ENCODE measurements at regions not wholly inside any gene's neighbourhood (a gene's known extent, or its start where the extent isn't known, plus 50 kb on each side); places are given as distances from the start of the nearest gene placed in this dataset.

DNA sequence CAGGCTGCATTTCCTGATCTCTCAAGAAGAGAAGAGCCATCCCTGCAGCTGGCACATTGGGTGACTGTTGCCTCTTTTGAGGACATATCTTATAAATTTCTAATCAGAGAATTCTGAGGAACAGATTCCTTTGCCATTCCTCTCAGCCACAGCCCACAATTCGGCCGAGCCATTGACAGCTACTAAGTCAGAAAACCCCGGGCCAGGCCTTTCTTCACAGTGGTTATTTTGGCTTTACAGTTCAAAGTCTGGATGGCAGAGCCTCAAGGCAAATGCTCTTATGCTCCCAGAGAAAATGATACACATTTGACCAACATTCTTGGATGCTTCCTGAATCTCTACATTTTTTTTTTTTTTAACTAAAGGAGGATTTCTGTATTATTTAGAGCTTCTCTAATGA, 138.4 kb upstream of the FRMD6 start:
- DNase-seq (ENCODE audit: low spot score) = no peak

DNA sequence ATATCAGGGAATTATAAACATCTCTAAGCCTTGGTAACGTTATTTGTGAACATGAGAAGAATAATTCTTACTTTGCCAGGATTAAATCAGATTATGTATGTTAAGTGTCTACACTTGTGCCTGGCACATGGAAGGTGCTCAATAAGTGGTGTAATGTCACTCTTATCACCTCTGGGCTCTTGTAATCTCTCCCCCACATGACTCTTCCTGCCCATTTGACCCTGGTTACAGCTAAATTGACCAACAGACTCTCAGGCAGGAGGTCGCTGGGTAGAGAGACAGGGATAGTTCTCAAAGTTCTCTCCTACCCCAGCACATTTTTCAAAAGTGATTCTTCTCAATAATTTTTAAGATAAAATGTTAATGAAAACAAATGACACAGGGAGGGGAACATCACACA, 137.8 kb upstream of the FRMD6 start:
- DNase-seq (ENCODE audit: low spot score) = no peak

DNA sequence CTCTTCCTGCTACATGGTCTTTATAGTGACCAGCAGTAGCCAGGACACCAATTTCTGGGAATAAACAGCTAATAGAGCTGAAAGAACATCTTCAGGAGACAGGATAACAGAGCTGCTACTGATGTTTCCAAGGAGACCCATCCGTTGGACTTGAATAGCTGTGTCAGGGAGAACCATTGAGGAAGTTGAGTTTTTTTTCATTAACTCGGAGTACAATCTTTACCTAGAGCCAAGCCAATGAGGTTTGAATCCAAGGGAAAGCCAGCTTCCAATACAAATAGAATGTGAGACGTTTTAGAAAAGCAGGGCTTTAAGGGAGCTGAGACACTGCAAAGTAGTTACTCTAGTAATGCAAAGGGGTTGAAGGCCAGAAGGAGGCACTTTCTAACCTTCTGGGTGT, 136.1 kb upstream of the FRMD6 start:
- no peak for DNase-seq (ENCODE audit: low spot score)

GRCh38 chr14:51516706-51517395, 134.9 kb upstream of the FRMD6 start:
- DNase-seq (ENCODE audit: low spot score) = no peak

DNA sequence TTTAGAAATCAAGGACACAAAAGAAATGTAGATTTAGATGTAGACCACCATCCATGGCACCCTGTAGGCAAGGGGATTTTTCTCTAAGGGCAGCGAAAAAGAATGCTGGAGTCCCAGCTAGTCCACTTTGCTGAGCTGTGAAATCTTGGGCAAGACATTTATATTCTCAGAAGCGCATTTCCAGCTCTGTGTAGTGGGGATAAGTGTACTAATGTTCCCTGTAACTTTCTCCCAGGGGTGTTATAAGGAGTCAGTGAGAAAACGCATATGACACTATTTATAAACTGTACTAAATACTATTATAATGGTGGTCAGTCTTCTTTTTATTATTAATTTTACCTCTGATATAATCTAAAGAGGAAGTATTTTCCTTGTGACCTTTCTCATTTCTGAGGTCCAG, 133.4 kb upstream of the FRMD6 start:
- no peak for DNase-seq (ENCODE audit: low spot score)

- DNase-seq (ENCODE audit: low spot score) = no peak
Measured at GRCh38 chr14:51518711-51519110, 133.0 kb upstream of the FRMD6 start.

GRCh38 chr14:51520087-51520486, 131.6 kb upstream of the FRMD6 start:
- DNase-seq (ENCODE audit: low spot score) = no peak

GRCh38 chr14:51521764-51522163, 129.9 kb upstream of the FRMD6 start:
- no peak for DNase-seq (ENCODE audit: low spot score)

DNA sequence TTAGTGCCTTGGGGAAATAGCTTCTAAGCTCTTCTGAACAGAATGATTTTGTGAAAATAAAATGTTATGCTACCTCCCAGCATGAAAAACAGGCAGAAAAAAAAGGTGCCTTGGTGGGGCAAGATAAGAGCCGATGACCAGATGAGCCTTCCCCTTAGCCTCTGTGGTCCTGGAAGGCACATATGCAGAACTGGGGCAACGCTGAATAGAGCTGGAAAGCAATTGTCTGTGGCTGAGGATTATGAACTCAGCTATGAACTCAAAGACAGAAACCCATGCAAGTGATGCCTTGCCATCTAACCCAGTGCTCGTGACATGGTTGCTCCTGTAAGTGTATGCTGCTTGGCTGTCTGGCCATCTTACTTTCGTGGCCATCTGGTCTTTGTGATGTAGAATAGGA, 128.5 kb upstream of the FRMD6 start:
- DNase-seq (ENCODE audit: low spot score) = no peak

GRCh38 chr14:51525739-51526138, 126.0 kb upstream of the FRMD6 start:
- DNase-seq (ENCODE audit: low spot score) = no peak

DNA sequence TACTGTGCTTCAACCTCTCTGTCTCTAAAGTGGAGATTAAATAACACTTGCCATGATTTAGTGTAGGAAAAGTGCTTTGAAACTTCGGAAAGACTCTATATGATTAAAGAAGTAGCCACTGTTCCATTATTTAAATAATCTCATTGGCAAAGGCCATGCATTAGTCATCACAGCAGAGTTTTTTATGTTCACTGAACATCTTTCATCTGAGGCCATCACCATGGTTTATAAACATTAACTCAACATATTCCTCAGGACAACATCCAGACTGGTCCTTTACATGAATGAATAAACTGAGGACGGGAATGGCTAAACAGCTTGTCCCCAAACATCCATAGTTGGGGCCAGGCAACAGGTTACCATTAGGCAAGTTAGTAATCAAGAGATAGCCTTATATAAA, 124.6 kb upstream of the FRMD6 start:
- no peak for DNase-seq (ENCODE audit: low spot score)

- no peak for DNase-seq (ENCODE audit: low spot score)
Measured at GRCh38 chr14:51529736-51530135, 122.0 kb upstream of the FRMD6 start.

DNA sequence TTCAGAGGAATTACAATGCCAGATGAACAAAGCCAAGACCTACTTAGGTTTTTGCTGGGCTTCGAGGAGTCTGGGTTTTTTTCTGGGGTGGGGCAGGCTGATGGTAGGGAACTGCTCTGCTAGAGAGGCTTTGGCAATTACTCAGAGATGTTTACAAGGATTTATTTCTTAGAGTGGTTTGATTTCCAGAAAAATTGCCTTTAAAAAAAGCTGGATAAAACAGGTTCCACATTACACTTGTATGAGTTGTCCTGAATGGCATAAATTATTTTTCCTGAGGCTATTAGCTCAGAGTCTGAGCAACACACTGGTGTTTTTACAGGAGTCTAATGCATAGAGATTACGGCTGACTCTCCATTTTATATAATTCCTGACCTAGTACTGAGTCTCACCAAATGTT, 118.5 kb upstream of the FRMD6 start:
- DNase-seq (ENCODE audit: low spot score) = no peak

DNA sequence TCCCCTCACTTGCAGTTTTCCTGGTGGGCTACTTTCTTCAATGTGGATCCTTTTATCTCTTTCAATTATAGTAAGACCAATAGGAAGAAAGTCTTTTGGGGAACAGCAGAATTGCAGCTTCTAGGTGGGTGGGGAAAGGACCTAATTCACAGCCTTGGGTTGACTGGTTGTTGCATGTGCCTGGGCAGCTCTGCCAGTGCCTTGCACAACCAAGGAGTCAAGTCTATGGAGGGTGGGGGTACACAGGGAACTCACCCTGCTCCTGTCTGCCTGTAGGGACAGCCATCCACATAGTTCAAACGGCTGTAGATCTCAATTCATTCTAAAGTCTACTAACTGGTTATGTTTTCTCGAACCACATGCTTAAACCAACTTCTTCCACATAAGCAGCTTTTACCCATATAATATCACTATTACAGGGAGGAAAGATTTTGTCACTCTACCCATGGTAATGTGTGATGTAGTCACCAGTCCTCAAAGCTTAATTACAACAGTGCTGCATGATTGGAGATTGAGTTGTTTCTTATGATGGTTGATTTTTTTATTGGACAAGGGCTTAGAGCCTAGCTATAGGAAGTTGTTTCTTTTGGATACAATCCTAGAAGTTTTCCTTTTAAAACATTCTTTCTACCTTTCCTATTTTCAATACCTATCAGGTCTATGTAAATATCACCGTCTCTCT, 117.7 kb upstream of the FRMD6 start:
- DNase-seq (ENCODE audit: low spot score) = no peak

- no peak for DNase-seq (ENCODE audit: low spot score)
Measured at GRCh38 chr14:51534610-51535011, 117.1 kb upstream of the FRMD6 start.

DNA sequence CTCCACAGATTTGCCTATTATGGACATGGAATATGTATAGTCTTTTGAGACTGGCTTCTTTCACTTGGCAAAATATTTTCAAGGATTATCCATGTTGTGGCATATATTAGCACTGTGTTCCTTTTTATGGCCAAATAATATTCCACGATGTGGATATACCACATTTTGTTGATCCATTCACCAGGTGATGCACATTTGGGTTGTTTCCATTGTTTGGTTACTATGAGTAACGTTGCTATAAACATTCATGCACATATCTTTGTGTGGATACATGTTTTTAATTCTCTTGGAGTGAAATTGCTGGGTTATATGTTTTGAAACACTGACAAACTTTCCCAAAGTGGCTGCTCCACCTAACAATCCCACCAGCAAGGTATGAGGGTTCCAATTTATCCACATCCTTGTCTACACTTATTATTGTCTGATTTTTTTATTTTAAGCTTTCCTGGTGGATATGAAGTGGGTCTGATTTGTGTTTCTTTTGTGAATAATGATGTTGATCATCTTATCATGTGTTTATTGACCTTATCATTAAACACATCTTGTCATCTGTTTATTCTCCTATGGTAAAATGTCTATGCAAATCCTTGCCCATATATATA, 116.2 kb upstream of the FRMD6 start:
- DNase-seq (ENCODE audit: low spot score) = no peak

DNA sequence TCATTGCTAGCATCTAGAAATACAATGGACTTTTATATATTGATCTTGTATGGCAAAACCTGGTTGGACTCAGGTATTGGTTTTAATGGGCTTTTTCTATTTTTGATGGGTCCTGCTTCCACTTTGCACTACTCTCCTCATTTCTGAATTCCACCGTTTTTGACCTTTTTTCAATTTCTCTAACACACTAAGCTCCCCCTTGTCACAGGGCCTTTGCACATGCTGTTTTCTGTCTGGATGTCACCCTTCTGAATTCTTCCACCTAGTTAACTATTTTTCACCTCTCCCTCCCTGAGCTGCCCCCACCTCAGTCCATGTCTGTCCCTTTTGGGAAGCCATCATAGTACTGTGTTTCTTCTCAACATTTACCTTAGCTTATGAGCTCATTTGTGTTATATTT, 112.7 kb upstream of the FRMD6 start:
- no peak for DNase-seq (ENCODE audit: low spot score)

- no peak for DNase-seq (ENCODE audit: low spot score)
Measured at GRCh38 chr14:51539571-51540037, 112.1 kb upstream of the FRMD6 start.

DNA sequence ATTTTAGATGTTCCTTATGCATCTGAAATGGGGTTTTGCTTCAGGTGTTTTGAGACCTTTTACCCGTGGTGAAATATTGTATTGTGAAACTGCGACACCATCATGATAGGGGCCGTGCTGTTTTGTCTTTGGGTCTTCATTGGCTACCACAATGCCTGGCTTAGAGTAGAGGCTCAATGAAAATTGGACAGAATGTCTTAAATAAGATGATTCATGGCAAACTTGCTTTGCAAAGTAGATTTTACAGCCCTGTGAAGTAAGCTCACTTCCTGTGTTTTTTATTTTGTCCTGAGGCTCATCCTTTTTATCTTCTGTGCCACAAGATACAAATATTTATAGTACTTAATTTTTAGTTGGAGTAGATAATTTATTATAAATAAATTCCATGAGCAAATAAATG, 111.3 kb upstream of the FRMD6 start:
- DNase-seq (ENCODE audit: low spot score) = no peak

DNA sequence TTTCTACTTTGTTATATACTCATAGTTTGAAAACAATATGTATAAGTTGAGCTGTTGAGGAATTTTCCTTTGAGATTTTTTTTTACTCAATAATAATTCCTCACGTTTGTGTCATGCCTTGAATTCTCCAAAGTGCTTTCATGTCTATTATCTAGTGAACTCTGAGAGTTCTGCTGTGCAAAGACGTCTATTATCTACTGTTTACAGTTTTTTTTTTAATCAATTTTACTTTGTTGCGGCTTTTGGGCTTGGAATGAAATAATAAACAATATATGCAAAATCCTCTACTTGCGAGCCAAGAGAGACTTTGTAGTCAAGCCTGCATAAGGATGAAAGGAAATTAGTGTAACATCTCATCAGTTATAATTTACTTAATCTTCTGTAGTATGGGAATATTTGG, 107.2 kb upstream of the FRMD6 start:
- no peak for DNase-seq (ENCODE audit: low spot score)

- DNase-seq (ENCODE audit: low spot score) = no peak
Measured at GRCh38 chr14:51544901-51545300, 106.8 kb upstream of the FRMD6 start.

- no peak for DNase-seq (ENCODE audit: low spot score)
Measured at GRCh38 chr14:51545396-51545795, 106.3 kb upstream of the FRMD6 start.

GRCh38 chr14:51546099-51546498, 105.6 kb upstream of the FRMD6 start:
- no peak for DNase-seq (ENCODE audit: low spot score)

Measured in ecto neural progenitor cell (in vitro differentiated cells).